IMR-90 (cell line): ENCODE measurements at regions not wholly inside any gene's neighbourhood (a gene's known extent, or its start where the extent isn't known, plus 50 kb on each side); places are given as distances from the start of the nearest gene placed in this dataset.

Source experiments
- ATAC-seq: fragments of 200-7000 bp; cut with Tn5 transposase; 2 replicates; pipeline ENCODE4 v1.9.1; 2020; ENCODE audit warnings: low read depth, mild to moderate bottlenecking, moderate library complexity
- BruUV-seq: library from RNA; stranded (reverse); fragments of 400-500 nt; replicated peaks from 2 replicates; lab custom pipeline; 2021; lab: Mats Ljungman, UMichigan
- CTCF ChIA-PET: fragments of 300-600 bp; formaldehyde crosslinking; extraction: SDS; loops from one replicate; lab custom pipeline; 2021; ENCODE audit warnings: antibody characterized with exemption; lab: Yijun Ruan, JAX
- POLR2A ChIA-PET: fragments of 300-600 bp; sonication (Branson Sonifier 250); formaldehyde crosslinking; loops from one replicate; lab custom pipeline; 2022; ENCODE audit warnings: antibody characterized with exemption; ENCODE audit not compliant: unreplicated experiment; lab: Charles Lee
- DNase-seq: peaks from one replicate; pipeline ENCODE4 v3.0.0; 2013
- H2AFZ ChIP-seq: replicated peaks from 2 replicates; pipeline ENCODE3; 2013; ENCODE audit warnings: low read length, mild to moderate bottlenecking; ENCODE audit not compliant: poor library complexity
- H2AK5ac ChIP-seq: 2 replicates; pipeline ENCODE4 v1.6.1; 2013; ENCODE audit warnings: low read depth, low read length, inconsistent platforms
- H2AK9ac ChIP-seq: replicated peaks from 2 replicates; pipeline ENCODE3; 2013; ENCODE audit warnings: mild to moderate bottlenecking, low read depth, low read length, moderate library complexity; ENCODE audit not compliant: poor library complexity
- H2BK120ac ChIP-seq: 2 replicates; pipeline ENCODE4 v1.6.1; 2013; ENCODE audit warnings: low read depth, low read length, inconsistent platforms
- H2BK15ac ChIP-seq: 3 replicates; pipeline ENCODE4 v1.6.1; 2013; ENCODE audit warnings: low read depth, low read length, inconsistent platforms
- H2BK20ac ChIP-seq: 2 replicates; pipeline ENCODE4 v1.6.1; 2013; ENCODE audit warnings: low read depth, mild to moderate bottlenecking, inconsistent platforms, low read length, moderate library complexity
- H2BK5ac ChIP-seq: 2 replicates; pipeline ENCODE4 v1.6.1; 2013; ENCODE audit warnings: mild to moderate bottlenecking, low read depth, low read length, inconsistent platforms; ENCODE audit not compliant: poor library complexity, severe bottlenecking
- H3K14ac ChIP-seq: replicated peaks from 2 replicates; pipeline ENCODE4 v1.6.1; 2013; ENCODE audit warnings: low read depth, low read length, inconsistent platforms
- H3K18ac ChIP-seq: 2 replicates; pipeline ENCODE4 v1.6.1; 2013; ENCODE audit warnings: low read depth, low read length, control low read depth
- H3K23ac ChIP-seq: 2 replicates; pipeline ENCODE4 v1.6.1; 2013; ENCODE audit warnings: low read depth, low read length, inconsistent platforms
- H3K27ac ChIP-seq: 2 replicates; pipeline ENCODE4 v1.5.1; 2013; ENCODE audit warnings: mild to moderate bottlenecking, control low read depth, low read length; ENCODE audit not compliant: insufficient read depth
- H3K27me3 ChIP-seq: 2 replicates; pipeline ENCODE4 v1.6.1; 2013; ENCODE audit warnings: low read length; ENCODE audit not compliant: control insufficient read depth, insufficient read depth
- H3K36me3 ChIP-seq: 2 replicates; pipeline ENCODE4 v1.6.1; 2013; ENCODE audit warnings: low read length, mixed read lengths; ENCODE audit not compliant: control insufficient read depth, insufficient read depth
- H3K4ac ChIP-seq: 2 replicates; pipeline ENCODE4 v1.6.1; 2013; ENCODE audit warnings: low read depth, low read length, inconsistent platforms
- H3K4me1 ChIP-seq: 2 replicates; pipeline ENCODE4 v1.6.1; 2013; ENCODE audit warnings: low read length, mixed read lengths; ENCODE audit not compliant: control insufficient read depth, insufficient read depth
- H3K4me2 ChIP-seq: 2 replicates; pipeline ENCODE4 v1.6.1; 2013; ENCODE audit warnings: low read depth, mild to moderate bottlenecking, control low read depth, low read length, moderate library complexity
- H3K4me3 ChIP-seq: 2 replicates; pipeline ENCODE4 v1.5.1; 2013; ENCODE audit warnings: low read depth, mild to moderate bottlenecking, control low read depth, low read length, moderate library complexity; ENCODE audit not compliant: insufficient read depth
- H3K56ac ChIP-seq: 2 replicates; pipeline ENCODE4 v1.6.1; 2013; ENCODE audit warnings: low read length, inconsistent platforms; ENCODE audit not compliant: insufficient read depth; ENCODE audit errors: extremely low read depth
- H3K79me1 ChIP-seq, 2 experiments: 2 replicates each; pipeline ENCODE4 v1.6.1; 2013; ENCODE audit warnings: low read length in 2 of 2, inconsistent platforms in 1 of 2, low read depth in 1 of 2
- H3K9ac ChIP-seq: 2 replicates; pipeline ENCODE4 v1.6.1; 2013; ENCODE audit warnings: low read depth, low read length, control low read depth
- H3K9me1 ChIP-seq: 2 replicates; pipeline ENCODE4 v1.6.1; 2013; ENCODE audit warnings: low read length, inconsistent platforms; ENCODE audit not compliant: insufficient read depth
- H3K9me3 ChIP-seq: 2 replicates; pipeline ENCODE4 v1.6.1; 2013; ENCODE audit warnings: low read length; ENCODE audit not compliant: control insufficient read depth, insufficient read depth
- H4K20me1 ChIP-seq: 2 replicates; pipeline ENCODE4 v1.6.1; 2013; ENCODE audit warnings: low read length, inconsistent platforms; ENCODE audit not compliant: insufficient read depth
- H4K5ac ChIP-seq: 2 replicates; pipeline ENCODE4 v1.6.1; 2013; ENCODE audit warnings: mild to moderate bottlenecking, low read depth, low read length, control low read depth
- H4K8ac ChIP-seq, 2 experiments: 2 replicates each; pipeline ENCODE4 v1.6.1; 2013; ENCODE audit warnings: low read depth in 2 of 2, low read length in 2 of 2, control low read depth in 1 of 2, inconsistent platforms in 1 of 2
- H4K91ac ChIP-seq: 2 replicates; pipeline ENCODE4 v1.6.1; 2013; ENCODE audit warnings: low read depth, low read length, inconsistent platforms; ENCODE audit not compliant: insufficient read depth
- CTCF ChIP-seq: conservative IDR thresholded peaks from 2 replicates; pipeline ENCODE4 v1.5.1; 2012; ENCODE audit warnings: mild to moderate bottlenecking, low read depth, low read length, improper control_type of control experiment
- NFE2L2 ChIP-seq: fragments of 150-350 bp; IDR thresholded peaks from 2 replicates; pipeline ENCODE4 v1.6.1; 2016; ENCODE audit warnings: low read depth, mild to moderate bottlenecking, low read length
- WGBS, 2 experiments: methylation state at CpG; one replicate each; pipeline versions ENCODE4 v1.1.5 to v1.1.7; 2013; ENCODE audit warnings: missing lambda C conversion rate in 2 of 2; ENCODE audit not compliant: insufficient read length in 1 of 2; ENCODE audit errors: extremely low coverage in 2 of 2; 5-methylcytosine and 5-hydroxymethylcytosine counted together
- dilution Hi-C: fragments of 300-500 bp; cut with HindIII; formaldehyde crosslinking; loops from one replicate; pipeline ENCODE4 v1.14.3; 2018; ENCODE audit warnings: low sequenced_read_pairs; ENCODE audit not compliant: unreplicated experiment
- in situ Hi-C: fragments of 300-500 bp; cut with MboI; formaldehyde crosslinking; loops from 3 replicates; pipeline ENCODE4 v1.14.3; 2019; ENCODE audit warnings: low sequenced_read_pairs, inconsistent platforms, mixed read lengths
- intact Hi-C: fragments of 100-400 bp; cut with micrococcal nuclease; formaldehyde crosslinking; loops from 2 replicates; pipeline ENCODE4 v1.10.0; 2022

GRCh38 chr2:120943403-120944034 is 207.9 kb downstream of the GLI2 start:
- Histone ChIP-seq H2AK5ac (peak overlapping the region; percentile 66), H3K36me3 (peaks cover 12% of the 10 kb centered on the region), H2AK9ac (peak overlapping the region; percentile 71), H4K20me1 (peaks cover 28% of the 10 kb centered on the region), H3K4ac (peak overlapping the region; percentile 73), H3K27ac (peak overlapping the region; percentile 18; the same call in 1 of the 2 replicates), H2BK15ac (peak overlapping the region; percentile 59; the same call in 1 of the 3 replicates), H3K18ac (peak overlapping the region; percentile 35; the same call in 1 of the 2 replicates), H2BK5ac (peak overlapping the region; percentile 80), H4K8ac (peak overlapping the region; percentile 8 to 58; a peak in 3 of 4 replicates), H3K27me3 (no peaks in the 10 kb centered on the region), H3K14ac (peak overlapping the region; percentile 74; the same call in 1 of the 2 replicates), H3K9me3 (no peaks in the 10 kb centered on the region), H3K56ac (no peak overlapping the region), H2BK20ac (peak overlapping the region; percentile 70), H4K5ac (peak overlapping the region; percentile 42; the same call in 1 of the 2 replicates), H3K9me1 (peaks cover 53% of the 10 kb centered on the region), H3K9ac (peak overlapping the region; percentile 60; the same call in 1 of the 2 replicates), H3K4me3 (no peak overlapping the region), H3K4me1 (peaks cover 33% of the 10 kb centered on the region), H2BK120ac (peak overlapping the region; percentile 33), H3K79me1 (peaks cover 67 to 98% of the 10 kb centered on the region in 2 experiments), H2AFZ (peak overlapping the region; percentile 27), H4K91ac (peak overlapping the region; percentile 58), H3K4me2 (no peak overlapping the region), H3K23ac (peak overlapping the region; percentile 68)
- ATAC-seq (peak; percentile 24; the same call in 1 of the 2 replicates), DNase-seq (no peak)
- in situ Hi-C loops (no loop called here), intact Hi-C loops (no loop called here), dilution Hi-C loops (no loop called here)
- ChIA-PET POLR2A (no interaction called here), CTCF (no interaction called here)
- peak; percentile 79; the same call in 1 of the 2 replicates for TF ChIP-seq NFE2L2
- TF ChIP-seq CTCF, result no peak
- no TSS peak for BruUV-seq
- WGBS, 2 experiments, result 93% methylated on average over 5 of the region's 9 CpGs; no CpG with 5 or more reads in 1 of the 2 experiments
